HuH-7.5 (cell line): ENCODE measurements at regions not wholly inside any gene's neighbourhood (a gene's known extent, or its start where the extent isn't known, plus 50 kb on each side); places are given as distances from the start of the nearest gene placed in this dataset.

ENCODE experiments used
- DNase-seq: peaks from one replicate; pipeline ENCODE4 v3.0.0; 2011; ENCODE audit warnings: low spot score

DNA sequence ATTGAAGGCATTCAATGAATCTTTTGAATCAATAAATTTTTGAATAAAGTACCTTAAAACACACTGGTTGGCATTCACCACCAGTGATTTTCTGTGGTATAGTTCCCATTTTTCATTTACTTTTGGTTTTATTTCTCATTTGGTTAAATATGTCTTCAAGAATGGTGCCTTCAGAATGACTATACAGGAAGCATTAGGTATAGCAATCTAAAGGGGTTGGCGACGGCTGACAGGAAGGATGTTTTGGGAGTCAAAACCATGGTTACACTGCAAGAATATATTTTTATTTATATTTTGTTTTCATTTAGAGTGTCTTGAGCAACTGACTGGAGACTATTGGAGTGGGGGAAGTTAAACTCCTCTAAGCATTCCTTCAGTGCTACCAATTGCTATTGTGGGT lies 235.7 kb downstream of the HTR1A start:
- DNase-seq: no peak

DNA sequence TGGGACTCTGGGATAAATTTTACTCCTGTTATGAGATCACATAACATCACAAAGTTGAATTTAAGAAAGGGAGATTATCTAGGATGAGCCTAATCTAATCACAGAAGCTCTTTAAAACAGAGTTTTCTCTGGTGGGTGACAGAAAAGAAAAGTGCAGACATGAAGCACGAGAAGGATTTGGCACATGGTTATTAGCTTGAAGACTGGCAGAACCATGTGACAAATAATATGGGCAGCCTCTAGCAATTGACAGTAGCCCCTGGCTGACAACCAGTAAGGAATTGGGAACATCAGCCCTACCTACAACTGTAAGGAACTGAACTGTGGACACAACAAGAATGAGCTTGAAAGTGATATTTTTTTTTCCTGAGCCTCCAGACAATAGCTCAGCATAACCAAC lies 243.1 kb downstream of the HTR1A start:
- DNase-seq: no peak

GRCh38 chr5:63700241-63700640 lies 262.0 kb downstream of the HTR1A start:
- no peak for DNase-seq

- DNase-seq: no peak
Observed at GRCh38 chr5:63697811-63698210, 264.4 kb downstream of the HTR1A start.

DNA sequence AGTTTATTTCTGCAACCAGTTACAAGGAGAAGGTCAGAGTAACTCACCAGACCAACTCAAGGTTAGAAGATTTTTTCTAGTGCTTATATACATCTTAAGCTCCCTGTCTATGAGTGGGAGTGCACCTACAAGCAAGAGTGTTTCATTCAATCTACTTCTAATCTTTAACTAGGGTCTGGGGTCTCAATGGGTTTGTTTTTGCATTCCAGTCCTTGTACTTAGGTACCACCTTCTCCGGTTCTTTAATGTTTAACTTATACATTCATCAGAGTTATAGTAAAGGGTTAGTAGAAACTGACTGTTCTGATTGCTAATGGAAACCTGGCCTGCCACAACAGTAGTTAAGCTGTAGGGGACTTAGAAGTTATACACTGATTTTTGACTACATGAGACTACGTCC lies 271.7 kb downstream of the HTR1A start:
- no peak for DNase-seq

DNA sequence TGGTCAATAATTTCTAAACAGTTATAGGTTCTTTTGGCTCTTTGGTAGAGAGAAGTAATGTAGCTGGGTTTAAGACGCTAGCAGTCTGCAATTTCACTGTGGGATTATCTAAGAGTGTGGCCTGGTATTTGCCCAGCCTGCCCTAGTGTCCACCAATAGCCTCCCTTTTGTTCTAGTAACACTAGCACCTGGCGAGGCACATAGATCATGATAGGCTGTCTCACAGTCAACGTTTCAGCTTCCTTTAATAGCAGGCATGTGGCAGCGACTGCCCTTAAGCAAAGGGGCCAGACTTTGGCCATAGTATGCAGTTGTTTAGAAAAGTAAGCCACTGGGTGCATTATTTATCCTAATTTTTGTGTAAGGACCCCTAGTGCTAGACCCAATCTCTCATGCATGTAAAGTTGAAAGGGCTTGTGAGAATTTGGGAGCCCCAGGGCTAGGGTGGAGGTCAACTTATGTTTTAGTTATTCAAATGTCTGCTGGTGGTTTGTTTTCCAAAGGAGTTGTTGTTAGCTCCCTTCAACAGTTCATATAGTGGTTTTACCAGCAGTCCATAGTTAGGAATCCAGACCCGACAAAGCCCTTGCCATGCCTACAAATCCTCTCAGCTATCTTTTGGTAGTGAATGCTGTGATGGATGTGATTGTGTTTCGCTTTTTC lies 274.3 kb downstream of the HTR1A start:
- DNase-seq: no peak

DNA sequence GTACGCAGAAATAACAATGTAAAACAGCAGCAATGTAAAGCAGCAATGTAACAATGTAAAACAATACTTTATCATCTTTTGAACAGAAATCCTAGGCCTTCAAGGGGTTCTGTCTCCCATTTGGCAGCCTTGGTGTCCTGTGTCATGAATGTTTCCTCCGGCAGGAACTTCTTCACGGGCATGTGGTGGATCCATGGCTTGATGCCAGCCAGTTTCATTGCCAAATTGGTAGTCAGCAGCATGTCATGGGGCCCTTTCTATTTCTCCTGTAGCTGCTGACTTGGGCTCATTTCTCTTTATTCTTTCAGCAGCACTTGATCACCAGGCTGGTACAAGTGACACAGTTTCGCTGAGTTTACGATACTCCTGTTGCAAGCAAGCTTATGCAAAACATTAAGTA lies 275.3 kb downstream of the HTR1A start:
- no peak for DNase-seq

DNA sequence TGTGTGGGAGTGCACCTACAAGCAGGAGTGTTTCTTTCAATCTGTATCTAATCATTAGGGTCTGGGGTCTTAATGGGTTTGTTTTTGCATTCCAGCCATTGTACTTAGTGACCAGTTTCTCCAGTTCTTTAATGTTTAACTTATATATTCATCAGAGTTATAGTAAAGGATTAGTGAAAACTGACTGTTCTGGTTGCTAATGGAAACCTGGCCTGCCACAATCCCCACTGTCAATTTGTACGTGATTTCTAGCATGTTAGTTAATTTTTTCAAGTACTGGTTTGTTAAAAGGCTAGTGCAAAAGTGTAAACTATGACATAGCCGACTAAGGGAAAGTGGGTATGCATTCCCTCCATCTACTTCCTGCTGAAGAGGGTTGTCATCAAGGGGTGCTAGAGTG lies 276.1 kb downstream of the HTR1A start:
- no peak for DNase-seq

GRCh38 chr5:63685454-63685853 lies 276.8 kb downstream of the HTR1A start:
- DNase-seq: no peak

- DNase-seq: no peak
Observed at GRCh38 chr5:63674881-63675280, 287.4 kb downstream of the HTR1A start.

DNA sequence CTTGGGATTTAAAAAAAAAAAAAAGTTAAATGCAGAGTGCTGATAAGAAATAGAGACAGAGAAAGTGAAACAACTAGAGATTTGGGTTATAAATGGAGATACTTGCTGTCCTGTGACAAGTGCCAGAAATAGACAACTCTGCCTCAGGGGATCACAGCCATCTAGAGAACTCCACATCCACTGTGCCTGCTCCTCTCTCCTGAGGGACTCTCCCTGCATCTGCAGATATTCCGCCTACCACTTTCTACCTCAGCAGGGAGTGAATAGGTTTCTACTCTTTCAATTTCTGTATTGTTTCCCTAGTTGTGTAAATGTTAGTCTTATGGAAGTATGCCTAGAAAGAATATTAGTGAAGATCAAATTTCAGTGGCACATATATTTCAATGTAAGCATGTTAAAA lies 307.2 kb downstream of the HTR1A start:
- no peak for DNase-seq

DNA sequence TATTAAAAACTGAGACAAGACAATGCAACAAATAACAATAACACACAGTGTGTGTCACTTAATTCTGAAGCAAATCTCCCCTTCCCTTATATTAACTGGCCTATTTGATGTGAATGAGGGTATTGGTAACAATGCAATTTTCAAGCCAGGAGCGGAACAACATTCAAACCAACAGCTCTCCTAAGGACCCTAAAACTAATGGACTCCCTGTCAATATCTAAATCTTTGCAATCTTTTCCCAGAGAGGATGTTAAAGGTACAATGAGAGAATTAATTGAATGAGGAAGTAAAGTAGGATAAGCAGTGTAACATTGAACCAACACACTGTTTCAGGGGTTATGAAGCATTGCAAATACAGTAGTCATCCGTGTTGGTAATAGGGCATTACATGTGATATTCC lies 311.7 kb downstream of the HTR1A start:
- DNase-seq: no peak

DNA sequence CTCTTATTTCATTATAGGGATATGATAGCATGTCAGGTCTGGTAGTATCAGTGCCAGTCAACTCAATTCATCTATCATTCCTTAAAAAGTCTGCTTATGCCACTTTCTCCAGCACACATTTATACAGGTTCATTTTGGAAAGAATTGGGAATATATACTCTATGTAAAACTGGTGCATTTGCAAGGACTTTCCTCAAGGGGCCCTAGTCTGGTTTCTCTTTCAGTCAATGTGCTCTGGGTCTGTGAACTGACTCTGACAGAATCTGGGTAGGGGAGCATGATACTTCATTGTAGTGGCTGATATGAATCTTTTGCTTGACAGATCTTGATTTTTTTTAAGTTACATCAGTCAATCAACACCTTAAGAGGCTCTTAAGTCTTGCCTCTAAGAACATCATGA lies 313.9 kb downstream of the HTR1A start:
- DNase-seq: no peak

DNA sequence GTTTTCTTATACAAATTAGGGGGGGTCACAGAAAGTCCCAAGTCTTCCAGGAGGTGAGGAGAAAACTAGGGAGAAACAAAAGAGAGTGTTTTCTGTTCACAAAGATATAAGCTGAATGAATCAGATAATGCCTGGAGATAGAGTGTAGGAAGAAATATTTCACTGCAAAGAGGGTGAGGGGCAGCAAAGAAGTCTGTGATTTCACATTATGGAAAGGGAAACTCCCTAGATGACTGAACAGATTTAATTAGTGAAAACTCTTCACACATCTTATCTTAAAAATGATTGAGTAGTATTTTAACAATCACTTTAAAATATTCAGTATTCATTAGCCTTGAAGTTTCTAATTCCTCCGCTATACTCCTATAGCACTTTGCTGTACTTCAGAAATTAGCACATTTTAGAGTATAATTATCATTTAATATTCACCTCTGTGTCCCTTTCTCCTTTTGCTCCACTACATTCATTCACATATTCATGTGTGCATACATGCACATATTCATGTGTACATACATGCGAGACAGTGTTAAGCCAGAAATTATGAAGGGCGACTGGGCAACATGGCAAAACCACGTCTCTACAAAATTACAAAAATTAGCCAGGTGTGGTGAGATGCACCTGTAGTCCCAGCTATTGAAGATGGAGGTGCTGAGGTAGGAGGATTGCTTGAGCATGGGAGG lies 332.2 kb downstream of the HTR1A start:
- no peak for DNase-seq

DNA sequence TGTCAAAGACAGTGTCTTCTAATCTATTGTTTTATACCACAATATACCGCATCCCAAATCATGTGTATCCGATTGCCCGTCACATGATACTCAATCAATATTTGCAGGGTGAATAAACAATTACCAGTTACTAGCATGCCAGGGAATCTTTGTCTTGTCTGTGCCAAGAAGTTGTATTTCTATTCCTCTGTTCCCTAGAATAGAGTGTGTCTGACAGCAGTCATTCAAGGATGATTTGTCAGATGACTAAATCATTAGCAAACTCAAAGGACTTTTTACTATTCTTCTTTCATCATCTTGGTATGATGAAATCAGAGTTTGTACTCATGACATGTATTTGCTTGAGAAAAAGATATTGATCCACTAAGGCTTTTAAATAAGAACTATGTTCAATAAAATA lies 348.8 kb downstream of the HTR1A start:
- no peak for DNase-seq

DNA sequence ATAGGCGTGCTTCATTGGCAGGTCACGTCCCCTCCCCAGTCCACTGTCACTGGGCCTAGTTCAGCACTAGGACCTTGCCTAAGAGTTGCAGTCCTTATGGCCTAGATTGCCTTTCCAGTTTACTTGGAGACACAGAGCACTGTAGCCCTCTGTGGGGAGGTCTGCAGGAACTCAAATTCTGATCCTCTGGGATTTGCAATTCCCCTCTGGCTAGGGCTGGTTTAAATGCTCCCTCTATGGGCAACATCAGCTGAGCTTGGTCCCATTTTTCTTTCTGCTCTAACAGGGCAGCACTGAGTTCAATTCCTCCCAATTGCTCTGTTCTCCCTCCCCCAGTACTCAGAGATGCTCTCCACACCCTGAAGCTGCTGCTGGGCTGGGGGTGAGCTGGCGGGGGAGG lies 358.2 kb downstream of the HTR1A start:
- no peak for DNase-seq

DNA sequence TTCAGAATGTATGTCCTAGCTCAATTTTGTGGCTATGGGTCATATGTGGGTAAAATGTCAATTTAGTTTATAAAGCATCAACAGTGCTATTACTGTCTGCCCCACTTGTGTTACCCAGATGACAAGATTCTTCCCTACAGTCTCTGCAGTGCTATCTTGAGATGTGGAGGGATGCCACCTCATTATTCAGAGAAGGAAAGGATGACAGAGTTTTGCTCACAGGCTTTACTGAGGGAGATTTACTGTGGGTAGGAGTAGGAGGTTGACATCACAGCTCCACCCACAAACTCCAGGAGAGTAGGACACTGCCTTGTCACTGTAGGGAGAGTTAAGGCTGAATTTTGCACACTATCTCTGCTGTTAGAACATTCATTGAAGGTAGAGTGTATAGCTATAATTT lies 359.3 kb downstream of the HTR1A start:
- DNase-seq: no peak

DNA sequence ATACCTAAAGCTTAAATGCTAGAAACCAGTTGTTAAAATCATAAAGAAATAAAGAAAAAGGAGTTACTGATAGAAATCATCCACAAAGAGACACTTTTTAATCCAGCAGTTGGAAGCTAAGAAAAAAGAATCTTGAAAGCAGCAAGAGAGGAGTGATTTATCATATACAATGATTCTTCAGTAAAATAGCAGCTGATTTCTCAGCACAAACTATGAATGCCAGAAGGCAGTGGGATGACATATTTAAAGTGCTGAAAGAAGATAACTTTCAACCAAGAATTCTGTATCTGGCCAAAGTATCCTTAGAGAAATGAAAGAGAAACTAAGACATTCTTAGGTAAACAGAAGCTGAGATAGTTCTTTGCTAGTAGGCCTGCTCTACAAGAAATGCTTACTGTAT lies 366.0 kb downstream of the HTR1A start:
- no peak for DNase-seq

DNA sequence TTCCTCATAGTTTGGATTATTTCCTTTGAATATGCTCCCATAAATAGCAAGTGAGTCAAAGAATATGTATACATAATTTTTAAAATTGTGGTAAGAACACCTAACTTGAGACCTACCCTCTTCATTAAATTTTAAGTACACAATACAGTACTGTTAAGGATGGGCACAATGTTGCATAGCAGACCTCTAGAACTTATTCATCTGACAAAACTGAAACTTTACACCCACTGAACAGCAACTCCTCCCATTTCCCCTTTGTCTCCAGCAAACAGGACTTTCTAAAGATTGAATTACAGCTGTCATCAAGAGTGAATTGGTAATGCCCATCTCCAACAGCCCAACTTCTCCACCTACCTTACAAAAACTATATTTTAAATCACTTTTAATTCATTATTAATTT lies 388.9 kb downstream of the HTR1A start:
- DNase-seq: no peak

- no peak for DNase-seq
Observed at GRCh38 chr5:63572740-63573139, 389.5 kb downstream of the HTR1A start.

DNA sequence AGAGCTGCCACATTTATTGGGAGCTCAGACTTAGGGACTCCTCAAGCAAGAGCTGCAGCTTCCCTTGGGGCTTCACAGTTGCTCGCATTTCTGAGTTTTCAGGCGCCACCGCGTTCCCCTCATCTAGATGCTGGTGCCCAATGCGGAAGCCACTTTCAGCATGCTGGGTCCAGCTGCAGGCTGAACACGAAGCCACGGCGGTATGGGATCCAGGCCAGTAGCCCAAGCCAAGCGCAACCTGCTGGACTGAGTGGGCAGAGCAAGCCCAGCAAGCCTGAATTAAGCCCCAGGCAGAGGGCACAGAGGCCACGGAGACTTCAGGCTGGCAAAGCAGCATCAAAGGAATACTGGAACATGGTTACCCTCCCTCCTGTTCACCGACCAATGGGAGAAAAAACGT lies 391.5 kb downstream of the HTR1A start:
- DNase-seq: no peak

DNA sequence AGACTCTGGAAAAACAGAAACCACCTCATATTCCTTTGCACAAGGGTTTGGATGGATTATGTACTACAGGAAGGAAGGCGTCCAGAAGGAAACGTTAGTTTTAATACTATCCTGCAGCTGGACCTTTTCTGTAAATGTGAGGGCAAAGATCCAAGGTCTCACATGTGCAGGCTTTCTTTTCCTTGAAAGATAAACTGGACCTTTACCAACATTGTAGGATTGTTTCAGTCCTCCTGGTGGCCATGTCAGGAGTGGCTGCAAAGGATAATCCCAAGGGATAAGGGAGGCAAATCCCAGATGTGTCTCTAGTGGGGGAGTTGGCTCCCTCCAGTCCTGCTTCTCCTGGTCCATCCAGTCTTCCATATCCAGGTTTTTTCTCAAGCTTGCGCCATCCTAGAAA lies 397.5 kb downstream of the HTR1A start:
- DNase-seq: no peak

DNA sequence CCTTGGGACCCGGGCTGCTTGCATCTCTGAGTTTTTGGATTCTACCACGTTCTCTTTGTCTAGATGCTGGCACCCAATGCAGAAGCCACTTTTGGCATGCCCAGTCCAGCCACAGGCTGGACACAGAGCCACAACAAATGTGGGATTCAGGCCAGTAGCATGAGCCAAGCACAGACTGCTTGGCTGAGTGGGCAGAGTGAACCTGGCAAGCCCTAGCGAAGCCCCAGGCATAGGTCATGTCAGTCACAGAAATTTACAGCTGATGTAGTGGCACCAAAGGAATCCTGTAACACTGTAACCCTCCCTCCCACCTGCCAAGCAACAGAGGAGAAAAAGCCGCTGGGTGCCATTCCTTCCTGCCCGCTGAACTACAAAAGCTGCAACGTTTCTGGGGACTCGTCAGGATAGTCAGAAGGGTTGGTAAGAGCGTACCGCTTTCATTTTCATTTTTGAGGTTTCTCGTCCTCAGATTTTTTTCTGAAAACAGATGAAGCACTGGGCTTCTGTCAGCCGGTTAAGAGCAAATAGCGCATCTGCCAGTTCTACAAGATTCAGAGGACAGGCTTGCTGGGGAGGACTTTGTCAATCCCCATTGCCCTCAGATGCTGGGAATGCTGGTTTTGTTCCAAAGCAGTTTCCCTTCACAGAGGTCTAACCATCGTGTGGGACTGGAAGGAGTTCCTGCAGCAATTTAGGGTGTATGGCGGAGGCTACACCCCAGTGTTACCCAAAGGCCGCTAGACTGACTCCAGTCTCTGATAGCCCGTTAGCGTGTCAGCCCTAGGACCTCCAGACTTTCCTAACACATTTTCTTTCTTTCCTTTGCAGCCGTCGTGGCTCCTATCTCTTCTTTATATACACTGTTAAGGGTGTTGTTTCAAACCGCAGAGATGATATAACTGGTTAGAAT lies 399.0 kb downstream of the HTR1A start:
- no peak for DNase-seq
